Peyer's patch (tissue), 4 donors: ENCODE measurements at regions not wholly inside any gene's neighbourhood (a gene's known extent, or its start where the extent isn't known, plus 50 kb on each side); places are given as distances from the start of the nearest gene placed in this dataset.

Source experiments
- POLR2A ChIP-seq, 2 donors: fragments of 450-650 bp; IDR thresholded peaks; one replicate each; pipeline ENCODE4 v1.5.1; 2017; ENCODE audit warnings: antibody characterized with exemption in 2 of 2, mild to moderate bottlenecking in 2 of 2, moderate library complexity in 2 of 2
- TF ChIP-seq, protein P1 (sequence below), 6 experiments: fragments of 450-650 bp in 4 of 6; fragments of 200-600 bp in 2 of 6; sonication (generic) in 1 of 6; IDR thresholded peaks; one replicate each; pipeline ENCODE4 v1.5.1; 2017 to 2019; ENCODE audit warnings: antibody characterized with exemption in 6 of 6, mild to moderate bottlenecking in 3 of 6, moderate library complexity in 1 of 6

DNA sequence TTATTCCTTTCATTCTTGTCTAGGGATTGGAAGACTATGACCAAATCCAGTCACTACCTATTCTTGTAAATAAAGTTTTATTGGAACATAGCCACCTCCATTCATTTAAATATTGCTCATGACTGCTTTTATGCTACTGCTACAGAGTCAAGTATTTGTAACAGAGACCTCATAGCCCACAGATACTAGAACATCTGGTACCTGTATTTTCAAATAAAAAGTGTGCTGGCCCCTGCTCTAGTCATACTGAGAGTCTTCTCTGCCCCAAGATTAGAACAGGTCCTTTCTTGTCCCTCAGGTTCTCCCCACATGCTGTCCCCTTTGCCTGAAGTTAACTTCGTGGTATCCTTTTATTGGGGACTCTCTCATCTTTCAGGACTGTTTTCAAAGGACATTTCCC lies 422.3 kb downstream of the CBLN4 start:
- TF ChIP-seq, protein P1, sequence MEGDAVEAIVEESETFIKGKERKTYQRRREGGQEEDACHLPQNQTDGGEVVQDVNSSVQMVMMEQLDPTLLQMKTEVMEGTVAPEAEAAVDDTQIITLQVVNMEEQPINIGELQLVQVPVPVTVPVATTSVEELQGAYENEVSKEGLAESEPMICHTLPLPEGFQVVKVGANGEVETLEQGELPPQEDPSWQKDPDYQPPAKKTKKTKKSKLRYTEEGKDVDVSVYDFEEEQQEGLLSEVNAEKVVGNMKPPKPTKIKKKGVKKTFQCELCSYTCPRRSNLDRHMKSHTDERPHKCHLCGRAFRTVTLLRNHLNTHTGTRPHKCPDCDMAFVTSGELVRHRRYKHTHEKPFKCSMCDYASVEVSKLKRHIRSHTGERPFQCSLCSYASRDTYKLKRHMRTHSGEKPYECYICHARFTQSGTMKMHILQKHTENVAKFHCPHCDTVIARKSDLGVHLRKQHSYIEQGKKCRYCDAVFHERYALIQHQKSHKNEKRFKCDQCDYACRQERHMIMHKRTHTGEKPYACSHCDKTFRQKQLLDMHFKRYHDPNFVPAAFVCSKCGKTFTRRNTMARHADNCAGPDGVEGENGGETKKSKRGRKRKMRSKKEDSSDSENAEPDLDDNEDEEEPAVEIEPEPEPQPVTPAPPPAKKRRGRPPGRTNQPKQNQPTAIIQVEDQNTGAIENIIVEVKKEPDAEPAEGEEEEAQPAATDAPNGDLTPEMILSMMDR (IDR thresholded peaks at IDR 0.05), result no peak
- no peak for TF ChIP-seq POLR2A (IDR thresholded peaks at IDR 0.05)
